OCI-LY7 (cell line): ENCODE measurements at regions not wholly inside any gene's neighbourhood (a gene's known extent, or its start where the extent isn't known, plus 50 kb on each side); places are given as distances from the start of the nearest gene placed in this dataset.

Experiments
- CTCF ChIP-seq: fragments of 200-600 bp; sonication (generic); conservative IDR thresholded peaks from 2 replicates; pipeline ENCODE4 v1.5.1; 2014; ENCODE audit warnings: mild to moderate bottlenecking, antibody characterized with exemption, low read length, moderate library complexity, mixed read lengths
- EZH2phosphoT487 ChIP-seq: fragments of 200-600 bp; sonication (generic); IDR thresholded peaks from 2 replicates; pipeline ENCODE4 v1.6.1; 2018; ENCODE audit warnings: low read depth, borderline replicate concordance, mild to moderate bottlenecking, mixed run types, antibody characterized with exemption, low read length, moderate library complexity, mixed read lengths

DNA sequence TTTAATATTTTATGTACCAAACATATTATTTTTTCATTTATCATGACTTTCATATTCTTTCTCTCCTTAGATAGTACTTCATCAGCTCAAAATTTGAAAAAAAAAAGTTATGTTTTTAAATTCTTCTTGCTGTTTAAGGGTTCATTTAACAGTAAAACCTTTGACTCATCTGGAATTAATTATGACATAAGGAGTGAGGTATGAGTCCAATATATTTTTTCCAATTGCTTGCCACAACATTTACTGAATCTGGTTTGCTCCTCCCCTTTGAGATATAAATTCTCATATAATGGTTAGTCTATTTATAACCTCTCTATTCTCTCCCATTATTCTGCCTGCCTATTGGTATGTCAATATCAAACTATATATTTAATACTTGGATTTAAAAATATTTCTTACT lies 387.8 kb downstream of the TUSC7 start:
- TF ChIP-seq CTCF, result no peak
- TF ChIP-seq EZH2phosphoT487, result no peak
